ENCODE measurements at regions not wholly inside any gene's neighbourhood (a gene's known extent, or its start where the extent isn't known, plus 50 kb on each side); places are given as distances from the start of the nearest gene placed in this dataset.

DNA sequence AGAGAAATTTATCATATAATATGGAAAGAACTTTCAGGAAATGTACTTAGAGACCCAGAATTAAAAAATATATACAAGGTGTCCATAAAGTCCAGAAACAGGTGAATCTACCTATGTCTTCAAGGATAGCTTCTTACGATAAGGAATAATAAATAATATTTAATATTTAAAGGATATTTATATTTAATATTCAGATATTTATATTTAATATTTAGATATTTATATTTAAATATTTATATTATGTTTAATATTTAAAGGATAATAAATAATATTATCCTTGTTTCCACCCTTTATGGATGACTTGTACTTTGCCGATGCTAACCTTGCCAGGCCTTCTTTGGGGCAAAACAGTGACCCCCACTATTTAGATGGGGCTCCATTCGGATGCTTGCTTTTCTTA is 169.5 kb upstream of the CADM1 start:
- TF ChIP-seq ELF1 (IDR thresholded peaks at IDR 0.05) (no peak), EZH2phosphoT487 (IDR thresholded peaks at IDR 0.05; ENCODE audit: borderline replicate concordance, low read depth) (no peak), TAF1 (IDR thresholded peaks at IDR 0.05; ENCODE audit: borderline replicate concordance, low read depth, low read length) (no peak), RAD21 (IDR thresholded peaks at IDR 0.05; ENCODE audit: low read length) (no peak), YY1 (IDR thresholded peaks at IDR 0.05; ENCODE audit: low read depth) (no peak), JUND (IDR thresholded peaks at IDR 0.05) (no peak), POLR2AphosphoS5 (IDR thresholded peaks at IDR 0.05; ENCODE audit: low read depth, low read length) (no peak)
- TF ChIP-seq, protein P1, sequence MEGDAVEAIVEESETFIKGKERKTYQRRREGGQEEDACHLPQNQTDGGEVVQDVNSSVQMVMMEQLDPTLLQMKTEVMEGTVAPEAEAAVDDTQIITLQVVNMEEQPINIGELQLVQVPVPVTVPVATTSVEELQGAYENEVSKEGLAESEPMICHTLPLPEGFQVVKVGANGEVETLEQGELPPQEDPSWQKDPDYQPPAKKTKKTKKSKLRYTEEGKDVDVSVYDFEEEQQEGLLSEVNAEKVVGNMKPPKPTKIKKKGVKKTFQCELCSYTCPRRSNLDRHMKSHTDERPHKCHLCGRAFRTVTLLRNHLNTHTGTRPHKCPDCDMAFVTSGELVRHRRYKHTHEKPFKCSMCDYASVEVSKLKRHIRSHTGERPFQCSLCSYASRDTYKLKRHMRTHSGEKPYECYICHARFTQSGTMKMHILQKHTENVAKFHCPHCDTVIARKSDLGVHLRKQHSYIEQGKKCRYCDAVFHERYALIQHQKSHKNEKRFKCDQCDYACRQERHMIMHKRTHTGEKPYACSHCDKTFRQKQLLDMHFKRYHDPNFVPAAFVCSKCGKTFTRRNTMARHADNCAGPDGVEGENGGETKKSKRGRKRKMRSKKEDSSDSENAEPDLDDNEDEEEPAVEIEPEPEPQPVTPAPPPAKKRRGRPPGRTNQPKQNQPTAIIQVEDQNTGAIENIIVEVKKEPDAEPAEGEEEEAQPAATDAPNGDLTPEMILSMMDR (IDR thresholded peaks at IDR 0.05): no peak
- TF ChIP-seq, protein P2, sequence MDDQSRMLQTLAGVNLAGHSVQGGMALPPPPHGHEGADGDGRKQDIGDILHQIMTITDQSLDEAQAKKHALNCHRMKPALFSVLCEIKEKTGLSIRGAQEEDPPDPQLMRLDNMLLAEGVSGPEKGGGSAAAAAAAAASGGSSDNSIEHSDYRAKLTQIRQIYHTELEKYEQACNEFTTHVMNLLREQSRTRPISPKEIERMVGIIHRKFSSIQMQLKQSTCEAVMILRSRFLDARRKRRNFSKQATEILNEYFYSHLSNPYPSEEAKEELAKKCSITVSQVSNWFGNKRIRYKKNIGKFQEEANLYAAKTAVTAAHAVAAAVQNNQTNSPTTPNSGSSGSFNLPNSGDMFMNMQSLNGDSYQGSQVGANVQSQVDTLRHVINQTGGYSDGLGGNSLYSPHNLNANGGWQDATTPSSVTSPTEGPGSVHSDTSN (IDR thresholded peaks at IDR 0.05): no peak

All from SK-N-SH (cell line).